Karpas-422 (cell line): ENCODE measurements at regions not wholly inside any gene's neighbourhood (a gene's known extent, or its start where the extent isn't known, plus 50 kb on each side); places are given as distances from the start of the nearest gene placed in this dataset.

ENCODE experiments used
- DNase-seq: peaks from one replicate; pipeline ENCODE4 v3.0.0-alpha.2; 2015
- H2AFZ ChIP-seq: fragments of 200-600 bp; sonication (generic); 2 replicates; pipeline ENCODE4 v1.6.1; 2014; ENCODE audit warnings: antibody characterized with exemption, low read length, mixed read lengths
- H3K27ac ChIP-seq: fragments of 200-600 bp; sonication (generic); 2 replicates; pipeline ENCODE4 v1.5.1; 2014; ENCODE audit warnings: mild to moderate bottlenecking, low read length, moderate library complexity
- H3K27me3 ChIP-seq: fragments of 200-600 bp; sonication (generic); 2 replicates; pipeline ENCODE4 v1.6.1; 2014; ENCODE audit warnings: low read length, mixed read lengths
- H3K36me3 ChIP-seq: fragments of 200-600 bp; sonication (generic); 2 replicates; pipeline ENCODE4 v1.6.1; 2014; ENCODE audit warnings: low read length, mixed read lengths; ENCODE audit not compliant: insufficient read depth
- H3K4me1 ChIP-seq: fragments of 200-600 bp; sonication (generic); 2 replicates; pipeline ENCODE4 v1.6.1; 2014; ENCODE audit warnings: mild to moderate bottlenecking, low read length, mixed read lengths
- H3K4me2 ChIP-seq: fragments of 200-600 bp; sonication (generic); 2 replicates; pipeline ENCODE4 v1.6.1; 2014; ENCODE audit warnings: low read length, low read depth, mild to moderate bottlenecking; ENCODE audit not compliant: poor library complexity, severe bottlenecking
- H3K4me3 ChIP-seq: fragments of 200-600 bp; sonication (generic); 2 replicates; pipeline ENCODE4 v1.5.1; 2014; ENCODE audit warnings: mild to moderate bottlenecking, antibody characterized with exemption, low read length, mixed read lengths
- H3K79me2 ChIP-seq: fragments of 200-600 bp; sonication (generic); 2 replicates; pipeline ENCODE4 v1.6.1; 2014; ENCODE audit warnings: mild to moderate bottlenecking, low read length, mixed read lengths
- H3K9ac ChIP-seq: fragments of 200-600 bp; sonication (generic); 2 replicates; pipeline ENCODE4 v1.6.0; 2014; ENCODE audit warnings: low read length
- H3K9me2 ChIP-seq: fragments of 200-600 bp; sonication (generic), shearing (Covaris generic); replicated peaks from 2 replicates; pipeline ENCODE4 v1.6.0; 2014; ENCODE audit warnings: mild to moderate bottlenecking, low read length, moderate library complexity; ENCODE audit not compliant: insufficient read depth
- H3K9me3 ChIP-seq: fragments of 300-700, 200-600 bp; sonication (generic); 2 replicates; pipeline ENCODE4 v1.6.1; 2014; ENCODE audit warnings: low read length, mixed read lengths
- H4K20me1 ChIP-seq: fragments of 200-600 bp; sonication (generic); 2 replicates; pipeline ENCODE4 v1.6.1; 2014; ENCODE audit warnings: mild to moderate bottlenecking, antibody characterized with exemption, low read length, low read depth; ENCODE audit not compliant: insufficient read depth

DNA sequence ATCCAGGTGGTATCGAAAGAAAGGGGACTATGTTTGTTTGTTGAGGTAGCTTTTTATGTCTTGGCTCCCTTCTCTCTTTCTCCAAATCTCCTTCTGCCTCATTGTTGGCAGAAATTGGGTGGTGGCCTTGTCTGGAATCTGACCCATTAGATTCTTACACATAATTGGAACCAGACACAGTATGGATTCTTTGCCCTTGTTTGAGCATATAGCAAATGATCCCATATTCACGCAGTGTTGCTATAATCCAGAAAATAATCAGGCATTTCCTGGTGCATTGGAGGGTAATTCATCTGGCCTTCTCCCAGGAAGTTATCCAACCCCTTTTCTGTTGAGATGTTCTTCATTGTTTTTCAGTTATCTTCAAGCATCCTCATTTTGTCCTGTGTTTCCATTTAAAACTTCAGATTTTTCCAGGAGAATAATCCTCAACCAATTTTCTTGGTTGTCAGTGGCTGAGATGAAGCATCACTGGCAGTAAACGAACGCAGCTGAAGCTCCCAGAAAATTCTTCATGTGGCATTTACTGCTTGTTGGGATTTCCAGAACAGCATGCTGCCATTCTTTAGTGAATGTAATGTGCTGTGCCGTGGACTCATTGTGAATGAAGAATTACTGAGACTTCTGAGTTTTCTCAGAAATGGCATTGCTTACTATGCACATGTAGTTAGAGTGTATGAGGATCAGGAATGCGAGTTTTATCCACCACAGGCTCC is 70.5 kb upstream of the NTRK2 start:
- H3K9ac ChIP-seq = no peak overlapping the region
- H3K27me3 ChIP-seq = no peaks in the 10 kb centered on the region
- no peaks in the 10 kb centered on the region for H4K20me1 ChIP-seq
- no peaks in the 10 kb centered on the region for H3K79me2 ChIP-seq
- no peak for DNase-seq
- no peak overlapping the region for H3K27ac ChIP-seq
- no peak overlapping the region for H3K4me3 ChIP-seq
- H3K9me3 ChIP-seq = no peaks in the 10 kb centered on the region
- no peaks in the 10 kb centered on the region for H3K36me3 ChIP-seq
- no peaks in the 10 kb centered on the region for H3K4me1 ChIP-seq
- H3K4me2 ChIP-seq = no peak overlapping the region
- no peaks in the 10 kb centered on the region; the same call in 1 of the 2 replicates for H3K9me2 ChIP-seq
- no peak overlapping the region for H2AFZ ChIP-seq

DNA sequence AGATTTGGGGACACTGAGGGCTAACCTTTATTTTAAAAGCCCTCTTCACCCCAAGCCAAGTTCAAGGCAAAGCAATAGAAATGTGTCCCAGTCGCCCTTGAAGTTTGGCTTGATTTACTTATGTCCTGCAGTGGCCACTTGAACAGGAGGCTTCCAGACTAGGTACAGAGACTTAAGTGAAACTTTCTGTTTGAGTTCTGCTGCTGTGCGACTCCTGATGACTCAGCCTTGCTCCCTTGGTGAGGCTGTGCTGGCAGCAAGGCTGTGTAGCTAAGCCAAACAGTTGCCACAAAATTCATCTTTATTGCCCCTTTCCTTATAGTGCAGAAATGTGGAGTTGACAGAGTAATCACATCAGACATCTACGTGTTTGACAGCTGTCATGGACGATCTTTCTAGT is 68.8 kb upstream of the NTRK2 start:
- Histone ChIP-seq H3K27me3 (no peaks in the 10 kb centered on the region), H3K9me2 (no peaks in the 10 kb centered on the region; the same call in 1 of the 2 replicates), H3K27ac (no peak overlapping the region), H3K9ac (no peak overlapping the region), H4K20me1 (no peaks in the 10 kb centered on the region), H3K4me2 (no peak overlapping the region), H3K36me3 (no peaks in the 10 kb centered on the region), H2AFZ (no peak overlapping the region), H3K9me3 (no peaks in the 10 kb centered on the region), H3K4me1 (no peaks in the 10 kb centered on the region), H3K79me2 (no peaks in the 10 kb centered on the region), H3K4me3 (no peak overlapping the region)
- DNase-seq = no peak

DNA sequence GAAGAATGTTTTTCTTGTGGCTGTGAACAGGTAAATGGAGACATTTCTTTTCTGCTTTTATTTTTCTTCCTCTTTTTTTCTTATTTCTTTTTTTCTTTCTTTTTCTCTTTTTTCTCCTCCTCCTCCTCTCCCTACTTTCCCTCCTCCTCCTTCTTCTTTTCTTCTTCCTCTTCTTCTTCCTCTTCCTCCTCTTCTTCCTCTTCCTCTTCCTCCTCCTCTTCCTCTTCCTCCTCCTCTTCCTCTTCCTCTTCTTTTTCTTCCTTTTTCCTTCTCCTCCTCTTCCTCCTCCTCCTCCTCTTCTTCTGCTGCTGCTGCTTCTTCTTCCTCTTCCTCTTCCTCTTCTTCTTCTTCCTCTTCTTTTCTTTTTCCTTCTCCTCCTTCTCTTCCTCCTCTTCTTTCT is 65.3 kb upstream of the NTRK2 start:
- Histone ChIP-seq H2AFZ (no peak overlapping the region), H3K4me2 (no peak overlapping the region), H3K79me2 (no peaks in the 10 kb centered on the region), H3K36me3 (no peaks in the 10 kb centered on the region), H3K4me3 (no peak overlapping the region), H3K4me1 (no peaks in the 10 kb centered on the region), H3K9me3 (no peaks in the 10 kb centered on the region), H4K20me1 (no peaks in the 10 kb centered on the region), H3K9ac (no peak overlapping the region), H3K9me2 (no peaks in the 10 kb centered on the region), H3K27ac (no peak overlapping the region), H3K27me3 (no peaks in the 10 kb centered on the region)
- no peak for DNase-seq

DNA sequence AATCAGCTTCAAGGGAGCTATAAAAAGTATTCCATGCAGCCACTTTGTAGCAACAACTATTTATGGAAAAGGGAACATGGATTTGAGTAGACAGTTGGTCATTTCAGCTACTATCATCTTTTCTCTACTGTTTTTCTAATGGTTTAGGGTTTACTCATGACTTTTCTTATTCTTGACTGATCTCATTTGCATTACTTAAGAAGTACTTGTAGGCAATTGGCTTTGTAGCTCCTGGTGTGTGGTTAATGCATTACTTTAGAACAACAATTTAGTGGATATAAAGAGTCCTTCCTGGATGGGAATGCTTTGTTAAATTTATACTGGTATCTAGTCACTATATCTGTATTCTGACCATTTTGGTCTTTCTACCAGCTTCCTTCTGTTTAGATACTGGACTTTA is 59.8 kb upstream of the NTRK2 start:
- Histone ChIP-seq H3K36me3 (no peaks in the 10 kb centered on the region), H2AFZ (no peak overlapping the region), H3K9ac (no peak overlapping the region), H4K20me1 (no peaks in the 10 kb centered on the region), H3K9me2 (no peaks in the 10 kb centered on the region), H3K27ac (no peak overlapping the region), H3K9me3 (no peaks in the 10 kb centered on the region), H3K27me3 (no peaks in the 10 kb centered on the region), H3K4me2 (no peak overlapping the region), H3K4me3 (no peak overlapping the region), H3K4me1 (no peaks in the 10 kb centered on the region), H3K79me2 (no peaks in the 10 kb centered on the region)
- DNase-seq = no peak

DNA sequence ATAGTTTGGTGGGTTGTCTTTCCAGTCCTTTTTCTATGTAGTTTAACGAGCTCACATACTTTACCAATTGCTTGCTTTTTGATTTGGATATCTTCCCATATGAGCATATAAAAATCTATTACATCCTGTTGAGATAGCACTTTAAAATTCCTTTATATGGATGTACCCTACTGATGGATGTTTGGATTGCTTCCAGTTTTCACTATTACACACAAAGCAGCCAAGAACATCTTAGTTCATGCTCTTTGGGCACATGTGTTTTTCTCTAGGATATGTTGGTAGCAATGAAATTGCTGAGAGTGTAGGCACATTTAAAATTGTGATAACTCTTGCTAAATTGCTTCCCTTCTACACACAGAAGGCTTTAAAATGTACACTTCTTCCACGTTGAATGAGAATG is 56.1 kb upstream of the NTRK2 start:
- Histone ChIP-seq H3K79me2 (no peaks in the 10 kb centered on the region), H3K4me2 (no peak overlapping the region), H3K27ac (no peak overlapping the region), H3K4me3 (no peak overlapping the region), H4K20me1 (no peaks in the 10 kb centered on the region), H3K9me2 (no peaks in the 10 kb centered on the region), H3K36me3 (no peaks in the 10 kb centered on the region), H2AFZ (no peak overlapping the region), H3K9ac (no peak overlapping the region), H3K4me1 (no peaks in the 10 kb centered on the region), H3K9me3 (no peaks in the 10 kb centered on the region), H3K27me3 (no peaks in the 10 kb centered on the region; the same call in 1 of the 2 replicates)
- no peak for DNase-seq

DNA sequence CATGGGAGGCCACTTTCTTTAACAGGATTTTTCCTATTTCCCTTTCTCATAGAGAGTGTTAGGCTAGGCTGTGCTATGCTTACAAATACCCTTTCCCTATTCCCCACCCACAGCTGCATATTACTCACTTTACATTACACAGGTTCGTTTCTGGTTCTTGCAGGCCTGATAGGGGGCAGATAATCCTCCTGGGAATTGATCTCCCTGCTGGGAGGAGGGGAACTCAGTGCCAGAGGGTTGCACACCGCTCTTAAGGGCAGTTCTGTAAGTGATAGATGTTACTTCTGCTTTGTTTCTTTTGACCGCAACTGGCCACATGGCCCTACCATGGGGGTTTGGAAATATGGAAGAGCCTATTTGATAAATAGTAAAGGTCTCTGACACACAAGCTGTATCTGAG is 54.0 kb upstream of the NTRK2 start:
- Histone ChIP-seq H3K4me2 (no peak overlapping the region), H3K4me3 (no peak overlapping the region), H3K79me2 (no peaks in the 10 kb centered on the region)

DNA sequence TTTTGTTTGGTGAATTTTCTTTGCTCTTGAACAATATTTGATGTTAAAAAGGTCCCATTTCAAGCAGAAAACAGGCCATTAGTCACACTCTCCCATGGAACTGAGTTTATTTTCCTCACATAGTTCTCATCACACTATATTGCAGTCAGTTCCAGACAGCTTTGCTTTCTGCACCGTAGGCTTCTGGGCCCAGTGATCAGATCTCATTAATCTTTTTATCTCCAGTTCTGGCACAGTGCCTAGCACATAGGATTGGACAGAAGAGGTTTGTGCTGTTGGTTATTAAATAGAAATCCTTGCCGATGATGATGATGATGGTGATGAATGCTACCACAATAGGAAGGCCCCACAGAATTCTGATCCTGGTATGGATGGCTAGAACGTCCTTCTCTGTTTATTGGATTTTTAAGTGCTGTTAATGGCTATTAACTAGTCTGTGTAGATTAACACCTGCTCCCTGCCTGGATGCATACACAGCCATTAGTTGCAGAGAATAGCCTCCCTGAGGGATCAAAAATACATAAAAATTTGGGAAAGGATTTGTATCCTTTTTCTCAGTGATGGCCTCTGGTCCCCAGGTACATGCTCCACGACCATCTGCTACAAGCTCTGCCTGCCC is 52.0 kb upstream of the NTRK2 start:
- Histone ChIP-seq H3K27ac (no peak overlapping the region), H2AFZ (no peak overlapping the region)
- no peak for DNase-seq

More for the DNA sequence above, 54.0 kb upstream of the NTRK2 start:
- Histone ChIP-seq H2AFZ (no peak overlapping the region), H3K9me2 (no peaks in the 10 kb centered on the region), H3K36me3 (no peaks in the 10 kb centered on the region), H3K9me3 (no peaks in the 10 kb centered on the region), H3K4me1 (no peaks in the 10 kb centered on the region), H3K27me3 (no peaks in the 10 kb centered on the region; the same call in 1 of the 2 replicates), H3K27ac (no peak overlapping the region), H3K9ac (no peak overlapping the region), H4K20me1 (no peaks in the 10 kb centered on the region)
- no peak for DNase-seq

More for the DNA sequence above, 52.0 kb upstream of the NTRK2 start:
- Histone ChIP-seq H3K4me1 (no peaks in the 10 kb centered on the region), H3K79me2 (no peaks in the 10 kb centered on the region), H4K20me1 (no peaks in the 10 kb centered on the region), H3K36me3 (no peaks in the 10 kb centered on the region), H3K4me2 (no peak overlapping the region), H3K9me3 (no peaks in the 10 kb centered on the region), H3K27me3 (no peaks in the 10 kb centered on the region; the same call in 1 of the 2 replicates), H3K9me2 (no peaks in the 10 kb centered on the region), H3K9ac (no peak overlapping the region), H3K4me3 (no peak overlapping the region)
